HFF-Myc (cell line): ENCODE measurements at regions not wholly inside any gene's neighbourhood (a gene's known extent, or its start where the extent isn't known, plus 50 kb on each side); places are given as distances from the start of the nearest gene placed in this dataset.

Experiments used
- DNase-seq: peaks from one replicate; pipeline ENCODE4 v3.0.0-alpha.2; 2011; ENCODE audit warnings: low read depth; ENCODE audit errors: extremely low read depth
- H3K4me3 ChIP-seq: replicated peaks from 2 replicates; pipeline ENCODE4 v1.5.1; 2011; ENCODE audit warnings: low read depth, mild to moderate bottlenecking, control low read depth, low read length
- CTCF ChIP-seq: IDR thresholded peaks from 2 replicates; pipeline ENCODE4 v1.5.1; 2012; ENCODE audit warnings: mild to moderate bottlenecking, low read depth, low read length, control low read depth; ENCODE audit errors: missing control alignments

- TF ChIP-seq CTCF = no peak
- DNase-seq = no peak
- H3K4me3 ChIP-seq = no peak overlapping the region
Observed at GRCh38 chr11:69374110-69374945, 80.4 kb downstream of the MYEOV start.

- no peak overlapping the region for H3K4me3 ChIP-seq
- no peak for DNase-seq
- TF ChIP-seq CTCF = no peak
Observed at GRCh38 chr11:69374946-69375310, 81.0 kb downstream of the MYEOV start.

DNA sequence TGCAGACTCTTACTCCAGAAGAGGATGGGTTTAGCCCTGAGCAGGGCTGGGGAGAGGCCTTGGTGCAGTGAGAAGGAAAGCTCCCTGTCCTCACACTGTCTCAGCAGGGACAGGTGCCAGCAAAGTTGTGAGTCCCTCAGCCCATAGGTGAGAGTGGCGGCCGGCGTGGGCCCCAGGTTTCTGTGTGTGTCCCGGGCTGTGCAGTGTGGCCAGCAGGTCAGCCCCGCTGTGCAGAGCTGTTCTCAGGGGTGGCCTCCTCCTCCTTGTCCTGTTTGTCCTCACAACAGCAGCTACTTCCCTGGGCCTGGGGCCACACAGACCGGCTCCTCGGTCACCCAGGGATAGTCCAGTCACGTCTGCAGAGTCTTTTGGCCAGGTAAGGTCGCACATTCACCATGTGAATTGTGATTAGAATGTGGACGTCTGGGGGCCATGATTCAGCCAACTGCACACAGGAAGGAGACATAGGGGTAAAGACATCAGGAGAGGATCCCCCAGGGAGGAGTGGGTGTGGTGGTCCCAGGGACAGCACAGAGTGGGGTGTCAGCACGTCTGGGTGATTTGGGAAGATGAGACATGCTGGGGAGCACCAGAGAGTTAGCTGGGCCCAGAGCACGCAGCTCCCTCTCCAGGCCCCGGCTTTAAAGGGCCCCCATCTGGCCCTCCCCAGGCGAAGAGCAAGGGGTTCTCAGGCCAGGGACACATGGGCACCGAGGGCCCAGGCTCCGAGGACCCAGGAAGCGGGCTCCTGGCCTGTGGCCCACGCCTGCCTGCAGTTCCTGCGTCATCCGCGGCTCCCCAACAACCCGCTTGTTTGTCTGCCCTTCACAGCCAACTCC, 81.6 kb downstream of the MYEOV start:
- DNase-seq = no peak
- no peak overlapping the region for H3K4me3 ChIP-seq
- TF ChIP-seq CTCF = no peak

GRCh38 chr11:69376155-69377028, 82.4 kb downstream of the MYEOV start:
- H3K4me3 ChIP-seq = no peak overlapping the region
- DNase-seq = no peak
- no peak for TF ChIP-seq CTCF

- no peak for TF ChIP-seq CTCF
- no peak overlapping the region for H3K4me3 ChIP-seq
- no peak for DNase-seq
Observed at GRCh38 chr11:69377029-69377952, 83.3 kb downstream of the MYEOV start.

GRCh38 chr11:69377953-69378302, 84.0 kb downstream of the MYEOV start:
- DNase-seq = no peak
- no peak for TF ChIP-seq CTCF

More at GRCh38 chr11:69377953-69378302, 84.0 kb downstream of the MYEOV start:
- H3K4me3 ChIP-seq = no peak overlapping the region
